WTC11 (cell line): ENCODE measurements at regions not wholly inside any gene's neighbourhood (a gene's known extent, or its start where the extent isn't known, plus 50 kb on each side); places are given as distances from the start of the nearest gene placed in this dataset.

ENCODE experiments used
- ATAC-seq: fragments of 200-7000 bp; cut with Tn5 transposase; 2 replicates; pipeline ENCODE4 v1.10.0; 2021; ENCODE audit warnings: mild to moderate bottlenecking, moderate library complexity
- CTCF ChIA-PET: fragments of 300-600 bp; sonication (Branson Sonifier 250); formaldehyde crosslinking; loops from one replicate; lab custom pipeline; 2021; ENCODE audit warnings: antibody characterized with exemption; lab: Charles Lee
- POLR2A ChIA-PET: fragments of 350-600 bp; sonication (Branson Sonifier 250); formaldehyde crosslinking; loops from one replicate; lab custom pipeline; 2021; ENCODE audit warnings: antibody characterized with exemption; lab: Charles Lee
- DNase-seq: peaks from one replicate; pipeline ENCODE4 v3.0.0; 2021; ENCODE audit warnings: low spot score
- H3K27ac Mint-ChIP-seq: 2 replicates; pipeline ENCODE4 v1.8.0; 2021; ENCODE audit warnings: mixed read lengths
- H3K27me3 Mint-ChIP-seq: 2 replicates; pipeline ENCODE4 v1.8.0; 2021; ENCODE audit warnings: low read depth, mild to moderate bottlenecking, moderate library complexity, mixed read lengths
- H3K36me3 Mint-ChIP-seq: 2 replicates; pipeline ENCODE4 v1.8.0; 2021; ENCODE audit warnings: mixed read lengths
- H3K4me1 Mint-ChIP-seq: 2 replicates; pipeline ENCODE4 v1.8.0; 2022; ENCODE audit warnings: mixed read lengths
- H3K4me3 Mint-ChIP-seq: 2 replicates; pipeline ENCODE4 v1.8.0; 2021; ENCODE audit warnings: mild to moderate bottlenecking, moderate library complexity, mixed read lengths
- H3K9me3 Mint-ChIP-seq: 2 replicates; pipeline ENCODE4 v1.8.0; 2021; ENCODE audit warnings: mixed read lengths
- CBFB ChIP-seq: sonication (generic); formaldehyde crosslinking; IDR thresholded peaks from 2 replicates; pipeline ENCODE4 v1.8.1; 2022; ENCODE audit warnings: mild to moderate bottlenecking, low read depth, missing genetic modification reagents
- ELF4 ChIP-seq: sonication (generic); formaldehyde crosslinking; IDR thresholded peaks from 2 replicates; pipeline ENCODE4 v1.8.1; 2022; ENCODE audit warnings: low read depth, mild to moderate bottlenecking, moderate library complexity, missing genetic modification reagents
- EMX1 ChIP-seq: fragments of 250-450 bp; sonication (Bioruptor Pico); IDR thresholded peaks from 2 replicates; pipeline ENCODE4 v1.8.0; 2021; ENCODE audit warnings: mild to moderate bottlenecking
- ETV6 ChIP-seq: sonication (generic); formaldehyde crosslinking; IDR thresholded peaks from 2 replicates; pipeline ENCODE4 v1.8.1; 2022; ENCODE audit warnings: mild to moderate bottlenecking, missing genetic modification reagents
- FOXP1 ChIP-seq: sonication (generic); formaldehyde crosslinking; IDR thresholded peaks from 2 replicates; pipeline ENCODE4 v1.8.0; 2022; ENCODE audit warnings: missing genetic modification reagents, mild to moderate bottlenecking, moderate library complexity, borderline replicate concordance
- GRHL2 ChIP-seq: fragments of 250-450 bp; sonication (Bioruptor Pico); IDR thresholded peaks from 2 replicates; pipeline ENCODE4 v1.8.0; 2022; ENCODE audit warnings: mild to moderate bottlenecking, moderate library complexity; ENCODE audit not compliant: insufficient replicate concordance, severe bottlenecking
- KAT7 ChIP-seq: sonication (generic); formaldehyde crosslinking; IDR thresholded peaks from 2 replicates; pipeline ENCODE4 v1.8.1; 2023; ENCODE audit warnings: missing genetic modification reagents, mild to moderate bottlenecking, borderline replicate concordance
- MXD4 ChIP-seq: fragments of 250-450 bp; sonication (Bioruptor Pico); IDR thresholded peaks from 2 replicates; pipeline ENCODE4 v1.8.0; 2021; ENCODE audit warnings: mild to moderate bottlenecking, moderate library complexity, borderline replicate concordance
- NFATC4 ChIP-seq: fragments of 250-450 bp; sonication (Bioruptor Pico); IDR thresholded peaks from 2 replicates; pipeline ENCODE4 v1.9.0; 2021; ENCODE audit warnings: mild to moderate bottlenecking
- NR1H2 ChIP-seq: sonication (generic); formaldehyde crosslinking; IDR thresholded peaks from 2 replicates; pipeline ENCODE4 v1.9.0; 2021; ENCODE audit warnings: mild to moderate bottlenecking, moderate library complexity, missing genetic modification reagents
- SOX15 ChIP-seq: fragments of 250-450 bp; sonication (Bioruptor Pico); IDR thresholded peaks from 2 replicates; pipeline ENCODE4 v1.9.0; 2021; ENCODE audit warnings: mild to moderate bottlenecking
- TCF7 ChIP-seq: sonication (generic); formaldehyde crosslinking; IDR thresholded peaks from 2 replicates; pipeline ENCODE4 v1.8.0; 2022; ENCODE audit warnings: mild to moderate bottlenecking, low read depth, missing genetic modification reagents, moderate library complexity
- TEAD1 ChIP-seq: sonication (generic); formaldehyde crosslinking; IDR thresholded peaks from 2 replicates; pipeline ENCODE4 v1.8.0; 2022; ENCODE audit warnings: mild to moderate bottlenecking, missing genetic modification reagents
- TP53 ChIP-seq: sonication (generic); formaldehyde crosslinking; IDR thresholded peaks from 2 replicates; pipeline ENCODE4 v1.8.1; 2023; ENCODE audit warnings: mild to moderate bottlenecking, missing genetic modification reagents
- ZNF219 ChIP-seq: sonication (generic); formaldehyde crosslinking; IDR thresholded peaks from 2 replicates; pipeline ENCODE4 v1.8.0; 2023; ENCODE audit warnings: missing genetic modification reagents, mild to moderate bottlenecking, borderline replicate concordance
- ZNF423 ChIP-seq: fragments of 250-450 bp; sonication (Bioruptor Pico); IDR thresholded peaks from 2 replicates; pipeline ENCODE4 v2.1.2; 2022; ENCODE audit warnings: mild to moderate bottlenecking, moderate library complexity
- TF ChIP-seq, protein P1 (sequence below): sonication (generic); formaldehyde crosslinking; IDR thresholded peaks from 2 replicates; pipeline ENCODE4 v1.8.1; 2023; ENCODE audit warnings: mild to moderate bottlenecking, missing genetic modification reagents
- TF ChIP-seq, protein P2 (sequence below): fragments of 200-600 bp; IDR thresholded peaks from 2 replicates; pipeline ENCODE4 v1.8.0; 2022; ENCODE audit warnings: antibody characterized with exemption
- TF ChIP-seq, protein P3 (sequence below): fragments of 250-450 bp; sonication (Bioruptor Pico); IDR thresholded peaks from 2 replicates; pipeline ENCODE4 v2.1.2; 2022; ENCODE audit warnings: mild to moderate bottlenecking, moderate library complexity
- TF ChIP-seq, protein P4 (sequence below): sonication (generic); formaldehyde crosslinking; IDR thresholded peaks from 2 replicates; pipeline ENCODE4 v1.8.1; 2022; ENCODE audit warnings: mild to moderate bottlenecking, moderate library complexity, missing genetic modification reagents
- TF ChIP-seq, protein P5 (sequence below): sonication (generic); formaldehyde crosslinking; IDR thresholded peaks from 2 replicates; pipeline ENCODE4 v1.8.0; 2022; ENCODE audit warnings: mild to moderate bottlenecking, missing genetic modification reagents
- TF ChIP-seq, protein P6 (sequence below): fragments of 250-450 bp; sonication (Bioruptor Pico); IDR thresholded peaks from 2 replicates; pipeline ENCODE4 v1.9.0; 2021; ENCODE audit warnings: mild to moderate bottlenecking
- TF ChIP-seq, protein P7 (sequence below): sonication (generic); formaldehyde crosslinking; IDR thresholded peaks from 2 replicates; pipeline ENCODE4 v1.8.1; 2022; ENCODE audit warnings: low read depth, mild to moderate bottlenecking, moderate library complexity, missing genetic modification reagents, borderline replicate concordance

DNA sequence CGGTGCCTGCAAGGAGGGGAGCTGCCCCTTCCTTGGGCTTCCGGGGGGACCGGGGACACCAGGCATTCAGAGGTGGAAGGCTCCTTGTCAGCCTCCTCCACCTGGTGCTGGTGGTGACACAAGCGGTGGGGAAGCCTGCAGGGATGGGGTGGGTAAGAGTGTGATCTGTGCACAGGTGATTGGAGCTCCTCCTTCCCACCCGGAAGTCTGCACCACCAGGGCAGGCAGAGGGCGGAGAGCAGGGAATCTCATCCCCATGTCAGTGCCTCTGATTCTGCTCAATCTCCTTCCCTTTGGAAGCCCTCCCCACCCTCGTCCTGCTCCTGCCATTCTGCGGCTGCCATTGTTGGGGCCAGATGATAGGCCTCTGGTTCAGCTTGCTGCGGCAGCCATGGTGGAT is 238.1 kb upstream of the CRY1 start (continued):
- TF ChIP-seq ZNF219 (CRISPR knock-in tag) (no peak), KAT7 (CRISPR knock-in tag) (no peak)
- TF ChIP-seq, protein P1, sequence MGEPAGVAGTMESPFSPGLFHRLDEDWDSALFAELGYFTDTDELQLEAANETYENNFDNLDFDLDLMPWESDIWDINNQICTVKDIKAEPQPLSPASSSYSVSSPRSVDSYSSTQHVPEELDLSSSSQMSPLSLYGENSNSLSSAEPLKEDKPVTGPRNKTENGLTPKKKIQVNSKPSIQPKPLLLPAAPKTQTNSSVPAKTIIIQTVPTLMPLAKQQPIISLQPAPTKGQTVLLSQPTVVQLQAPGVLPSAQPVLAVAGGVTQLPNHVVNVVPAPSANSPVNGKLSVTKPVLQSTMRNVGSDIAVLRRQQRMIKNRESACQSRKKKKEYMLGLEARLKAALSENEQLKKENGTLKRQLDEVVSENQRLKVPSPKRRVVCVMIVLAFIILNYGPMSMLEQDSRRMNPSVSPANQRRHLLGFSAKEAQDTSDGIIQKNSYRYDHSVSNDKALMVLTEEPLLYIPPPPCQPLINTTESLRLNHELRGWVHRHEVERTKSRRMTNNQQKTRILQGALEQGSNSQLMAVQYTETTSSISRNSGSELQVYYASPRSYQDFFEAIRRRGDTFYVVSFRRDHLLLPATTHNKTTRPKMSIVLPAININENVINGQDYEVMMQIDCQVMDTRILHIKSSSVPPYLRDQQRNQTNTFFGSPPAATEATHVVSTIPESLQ (CRISPR knock-in tag), result no peak
- TF ChIP-seq, all 79 proteins: peak for 0

DNA sequence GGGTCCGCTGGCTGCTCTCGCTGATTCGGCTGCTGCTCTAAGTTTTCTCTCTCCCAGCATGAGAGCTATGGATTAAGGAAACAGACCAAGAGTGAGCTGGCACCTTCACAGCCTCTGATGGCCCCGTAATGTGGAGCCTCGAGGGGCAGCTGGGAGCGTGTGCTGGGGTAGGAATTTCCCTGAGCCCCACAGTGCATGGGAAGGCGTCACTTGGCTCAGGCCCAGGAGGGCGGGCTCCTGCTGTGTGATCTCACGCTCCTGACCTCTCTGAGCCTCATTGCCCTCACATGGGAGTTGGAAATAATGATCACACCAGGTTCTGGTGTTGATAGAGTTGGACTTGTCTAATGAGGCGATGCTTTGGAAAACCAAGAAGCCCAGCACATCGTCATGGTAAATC is 238.6 kb upstream of the CRY1 start:
- TF ChIP-seq TP53 (CRISPR knock-in tag) (no peak), ZNF423 (CRISPR knock-in tag) (no peak), TCF7 (CRISPR knock-in tag) (no peak), MXD4 (CRISPR knock-in tag) (no peak), TEAD1 (CRISPR knock-in tag) (no peak), NFATC4 (no peak), FOXP1 (no peak), EMX1 (CRISPR knock-in tag) (no peak), NR1H2 (CRISPR knock-in tag) (no peak), ZNF219 (CRISPR knock-in tag) (no peak), CBFB (CRISPR knock-in tag) (no peak), ELF4 (CRISPR knock-in tag) (no peak), GRHL2 (CRISPR knock-in tag) (no peak), SOX15 (CRISPR knock-in tag) (no peak)
- TF ChIP-seq, protein P2, sequence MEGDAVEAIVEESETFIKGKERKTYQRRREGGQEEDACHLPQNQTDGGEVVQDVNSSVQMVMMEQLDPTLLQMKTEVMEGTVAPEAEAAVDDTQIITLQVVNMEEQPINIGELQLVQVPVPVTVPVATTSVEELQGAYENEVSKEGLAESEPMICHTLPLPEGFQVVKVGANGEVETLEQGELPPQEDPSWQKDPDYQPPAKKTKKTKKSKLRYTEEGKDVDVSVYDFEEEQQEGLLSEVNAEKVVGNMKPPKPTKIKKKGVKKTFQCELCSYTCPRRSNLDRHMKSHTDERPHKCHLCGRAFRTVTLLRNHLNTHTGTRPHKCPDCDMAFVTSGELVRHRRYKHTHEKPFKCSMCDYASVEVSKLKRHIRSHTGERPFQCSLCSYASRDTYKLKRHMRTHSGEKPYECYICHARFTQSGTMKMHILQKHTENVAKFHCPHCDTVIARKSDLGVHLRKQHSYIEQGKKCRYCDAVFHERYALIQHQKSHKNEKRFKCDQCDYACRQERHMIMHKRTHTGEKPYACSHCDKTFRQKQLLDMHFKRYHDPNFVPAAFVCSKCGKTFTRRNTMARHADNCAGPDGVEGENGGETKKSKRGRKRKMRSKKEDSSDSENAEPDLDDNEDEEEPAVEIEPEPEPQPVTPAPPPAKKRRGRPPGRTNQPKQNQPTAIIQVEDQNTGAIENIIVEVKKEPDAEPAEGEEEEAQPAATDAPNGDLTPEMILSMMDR, result no peak
- TF ChIP-seq, protein P1 (CRISPR knock-in tag), result no peak
- TF ChIP-seq, protein P3, sequence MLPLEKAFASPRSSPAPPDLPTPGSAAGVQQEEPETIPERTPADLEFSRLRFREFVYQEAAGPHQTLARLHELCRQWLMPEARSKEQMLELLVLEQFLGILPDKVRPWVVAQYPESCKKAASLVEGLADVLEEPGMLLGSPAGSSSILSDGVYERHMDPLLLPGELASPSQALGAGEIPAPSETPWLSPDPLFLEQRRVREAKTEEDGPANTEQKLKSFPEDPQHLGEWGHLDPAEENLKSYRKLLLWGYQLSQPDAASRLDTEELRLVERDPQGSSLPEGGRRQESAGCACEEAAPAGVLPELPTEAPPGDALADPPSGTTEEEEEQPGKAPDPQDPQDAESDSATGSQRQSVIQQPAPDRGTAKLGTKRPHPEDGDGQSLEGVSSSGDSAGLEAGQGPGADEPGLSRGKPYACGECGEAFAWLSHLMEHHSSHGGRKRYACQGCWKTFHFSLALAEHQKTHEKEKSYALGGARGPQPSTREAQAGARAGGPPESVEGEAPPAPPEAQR (CRISPR knock-in tag), result no peak
- POLR2A ChIA-PET, result no interaction called here
- CTCF ChIA-PET, result interaction anchor here (1.1 to 1.9 kb wide), 5 partner anchors 11 to 339 kb away, joined by 3 to 6 read pairs (median 4); no protein-coding TSS in a partner anchor
- ATAC-seq (no peak), DNase-seq (no peak)
- H3K36me3 Mint-ChIP-seq, result no peaks in the 10 kb centered on the region
- H3K27ac Mint-ChIP-seq, result no peak overlapping the region
- no peaks in the 10 kb centered on the region for H3K27me3 Mint-ChIP-seq
- peaks cover 21% of the 10 kb centered on the region for H3K4me1 Mint-ChIP-seq
- no peaks in the 10 kb centered on the region for H3K9me3 Mint-ChIP-seq
- H3K4me3 Mint-ChIP-seq, result no peak overlapping the region

DNA sequence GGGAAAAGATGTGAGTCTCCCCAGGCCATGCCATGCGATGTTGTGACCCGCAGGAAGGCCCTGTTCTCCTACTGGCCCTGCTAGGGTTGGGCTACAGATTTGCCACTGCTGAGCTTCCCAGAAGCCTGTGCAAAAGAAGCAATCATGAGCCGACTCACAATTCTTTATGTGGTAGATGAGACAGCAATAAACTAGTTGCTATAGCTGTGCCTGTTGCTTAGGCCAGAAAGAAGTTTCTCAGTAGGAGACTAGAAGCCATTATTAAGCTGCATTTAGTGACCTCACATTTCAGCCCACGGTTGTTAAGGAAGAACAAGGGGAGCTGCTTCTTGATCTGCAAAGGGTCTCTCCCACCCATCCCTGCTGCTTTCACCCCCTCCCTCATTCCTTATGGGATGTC is 239.4 kb upstream of the CRY1 start:
- Mint-ChIP-seq H3K27ac (no peak overlapping the region), H3K4me3 (no peak overlapping the region), H3K27me3 (no peaks in the 10 kb centered on the region), H3K4me1 (peaks cover 19% of the 10 kb centered on the region), H3K9me3 (no peaks in the 10 kb centered on the region), H3K36me3 (no peaks in the 10 kb centered on the region)
- ChIA-PET CTCF (no interaction called here), POLR2A (no interaction called here)
- ATAC-seq (no peak), DNase-seq (no peak)
- TF ChIP-seq ETV6 (CRISPR knock-in tag), result no peak
- TF ChIP-seq, protein P4, sequence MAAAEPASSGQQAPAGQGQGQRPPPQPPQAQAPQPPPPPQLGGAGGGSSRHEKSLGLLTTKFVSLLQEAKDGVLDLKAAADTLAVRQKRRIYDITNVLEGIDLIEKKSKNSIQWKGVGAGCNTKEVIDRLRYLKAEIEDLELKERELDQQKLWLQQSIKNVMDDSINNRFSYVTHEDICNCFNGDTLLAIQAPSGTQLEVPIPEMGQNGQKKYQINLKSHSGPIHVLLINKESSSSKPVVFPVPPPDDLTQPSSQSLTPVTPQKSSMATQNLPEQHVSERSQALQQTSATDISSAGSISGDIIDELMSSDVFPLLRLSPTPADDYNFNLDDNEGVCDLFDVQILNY (CRISPR knock-in tag), result no peak
- TF ChIP-seq, protein P5, sequence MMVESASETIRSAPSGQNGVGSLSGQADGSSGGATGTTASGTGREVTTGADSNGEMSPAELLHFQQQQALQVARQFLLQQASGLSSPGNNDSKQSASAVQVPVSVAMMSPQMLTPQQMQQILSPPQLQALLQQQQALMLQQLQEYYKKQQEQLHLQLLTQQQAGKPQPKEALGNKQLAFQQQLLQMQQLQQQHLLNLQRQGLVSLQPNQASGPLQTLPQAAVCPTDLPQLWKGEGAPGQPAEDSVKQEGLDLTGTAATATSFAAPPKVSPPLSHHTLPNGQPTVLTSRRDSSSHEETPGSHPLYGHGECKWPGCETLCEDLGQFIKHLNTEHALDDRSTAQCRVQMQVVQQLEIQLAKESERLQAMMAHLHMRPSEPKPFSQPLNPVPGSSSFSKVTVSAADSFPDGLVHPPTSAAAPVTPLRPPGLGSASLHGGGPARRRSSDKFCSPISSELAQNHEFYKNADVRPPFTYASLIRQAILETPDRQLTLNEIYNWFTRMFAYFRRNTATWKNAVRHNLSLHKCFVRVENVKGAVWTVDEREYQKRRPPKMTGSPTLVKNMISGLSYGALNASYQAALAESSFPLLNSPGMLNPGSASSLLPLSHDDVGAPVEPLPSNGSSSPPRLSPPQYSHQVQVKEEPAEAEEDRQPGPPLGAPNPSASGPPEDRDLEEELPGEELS (CRISPR knock-in tag), result no peak
- TF ChIP-seq, protein P6, sequence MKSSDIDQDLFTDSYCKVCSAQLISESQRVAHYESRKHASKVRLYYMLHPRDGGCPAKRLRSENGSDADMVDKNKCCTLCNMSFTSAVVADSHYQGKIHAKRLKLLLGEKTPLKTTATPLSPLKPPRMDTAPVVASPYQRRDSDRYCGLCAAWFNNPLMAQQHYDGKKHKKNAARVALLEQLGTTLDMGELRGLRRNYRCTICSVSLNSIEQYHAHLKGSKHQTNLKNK (CRISPR knock-in tag), result no peak
- TF ChIP-seq, protein P7, sequence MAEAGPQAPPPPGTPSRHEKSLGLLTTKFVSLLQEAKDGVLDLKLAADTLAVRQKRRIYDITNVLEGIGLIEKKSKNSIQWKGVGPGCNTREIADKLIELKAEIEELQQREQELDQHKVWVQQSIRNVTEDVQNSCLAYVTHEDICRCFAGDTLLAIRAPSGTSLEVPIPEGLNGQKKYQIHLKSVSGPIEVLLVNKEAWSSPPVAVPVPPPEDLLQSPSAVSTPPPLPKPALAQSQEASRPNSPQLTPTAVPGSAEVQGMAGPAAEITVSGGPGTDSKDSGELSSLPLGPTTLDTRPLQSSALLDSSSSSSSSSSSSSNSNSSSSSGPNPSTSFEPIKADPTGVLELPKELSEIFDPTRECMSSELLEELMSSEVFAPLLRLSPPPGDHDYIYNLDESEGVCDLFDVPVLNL, result no peak
